HEK293 (cell line): ENCODE measurements at regions not wholly inside any gene's neighbourhood (a gene's known extent, or its start where the extent isn't known, plus 50 kb on each side); places are given as distances from the start of the nearest gene placed in this dataset.

Experiments used
- CTCF ChIP-seq: fragments of 450-650 bp; formaldehyde crosslinking; IDR thresholded peaks from 2 replicates; pipeline ENCODE4 v1.5.1; 2016; ENCODE audit warnings: missing biosample characterization, missing genetic modification characterization
- PRDM10 ChIP-seq: fragments of 450-650 bp; formaldehyde crosslinking; IDR thresholded peaks from 2 replicates; pipeline ENCODE4 v1.5.1; 2016; ENCODE audit warnings: missing biosample characterization, missing genetic modification characterization
- ZBTB8A ChIP-seq: fragments of 450-650 bp; formaldehyde crosslinking; IDR thresholded peaks from 2 replicates; pipeline ENCODE4 v1.5.1; 2016; ENCODE audit warnings: missing biosample characterization, missing genetic modification characterization
- ZNF274 ChIP-seq, 2 experiments: fragments of 200-500 bp in 1 of 2; fragments of 450-650 bp in 1 of 2; sonication (Bioruptor generic) in 1 of 2; formaldehyde crosslinking in 1 of 2; IDR thresholded peaks; 2 replicates each; pipeline versions ENCODE4 v1.5.1 to v1.6.1; 2014 to 2016; ENCODE audit warnings: borderline replicate concordance in 1 of 2, inconsistent platforms in 1 of 2, low read length in 1 of 2, missing biosample characterization in 1 of 2, missing genetic modification characterization in 1 of 2
- ZNF350 ChIP-seq: fragments of 450-650 bp; formaldehyde crosslinking; IDR thresholded peaks from 2 replicates; pipeline ENCODE4 v1.5.0; 2017; ENCODE audit warnings: missing biosample characterization, mild to moderate bottlenecking, missing genetic modification characterization
- ZNF580 ChIP-seq: fragments of 450-650 bp; formaldehyde crosslinking; IDR thresholded peaks from 2 replicates; pipeline ENCODE4 v1.5.1; 2016; ENCODE audit warnings: missing biosample characterization, missing genetic modification characterization

DNA sequence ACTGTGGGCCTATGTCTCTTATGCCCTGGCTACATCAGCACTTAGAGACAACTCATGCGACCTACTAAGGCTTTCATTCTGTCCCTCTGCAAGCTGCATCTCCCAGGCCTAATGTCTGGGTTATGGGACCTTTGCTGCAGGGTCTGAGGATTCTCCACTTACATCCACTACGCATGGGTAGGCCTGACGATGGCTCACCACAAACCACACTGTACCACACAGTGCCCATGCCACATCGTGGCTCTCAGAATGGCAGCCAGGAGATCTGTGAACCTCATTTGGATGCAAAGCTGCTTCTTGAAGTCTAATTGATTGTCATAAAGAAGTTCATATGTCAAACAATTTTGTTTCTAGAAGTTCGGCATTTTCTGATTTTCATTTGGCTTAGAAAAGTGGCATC is 84.6 kb upstream of the BEND4 start:
- no peak for TF ChIP-seq CTCF (tag by site-specific recombination)
- no peak for TF ChIP-seq ZNF350
- no peak for TF ChIP-seq ZNF274 (IDR thresholded peaks at IDR 0.05; ENCODE audit: low read length)
- TF ChIP-seq ZNF274 (tag by site-specific recombination; IDR thresholded peaks at IDR 0.05; ENCODE audit: borderline replicate concordance): no peak
- TF ChIP-seq PRDM10 (tag by site-specific recombination): no peak
- no peak for TF ChIP-seq ZBTB8A (tag by site-specific recombination)
- no peak for TF ChIP-seq ZNF580 (tag by site-specific recombination)
